ENCODE measurements at regions not wholly inside any gene's neighbourhood (a gene's known extent, or its start where the extent isn't known, plus 50 kb on each side); places are given as distances from the start of the nearest gene placed in this dataset.

DNA sequence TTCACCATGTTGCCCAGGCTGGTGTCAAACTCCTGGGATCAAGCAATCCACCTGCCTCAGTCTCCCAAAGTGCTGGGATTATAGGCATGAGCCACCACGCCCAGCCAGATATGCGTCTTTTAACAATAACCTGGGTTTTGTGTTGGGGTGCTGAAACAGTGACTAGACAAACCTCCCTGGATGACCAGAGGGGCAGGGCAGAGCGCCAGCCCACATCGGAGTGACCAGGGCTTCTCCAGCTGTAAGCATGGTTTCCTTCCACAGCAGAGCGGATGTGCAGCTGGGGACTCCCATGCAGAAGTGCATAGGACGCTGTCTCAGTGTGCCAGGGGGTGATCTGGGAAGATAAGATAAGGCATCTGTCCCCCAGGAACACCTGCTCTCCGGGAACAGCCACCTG lies 244.9 kb downstream of the IRX2 start:
- Histone ChIP-seq H3K9me2 (ENCODE audit: insufficient read depth, low read length) (no peaks in the 10 kb centered on the region), H4K20me1 (ENCODE audit: insufficient read depth) (no peaks in the 10 kb centered on the region), H3K27ac (ENCODE audit: low read length) (no peak overlapping the region), H3F3A (ENCODE audit: insufficient read depth, low read length, poor library complexity, severe bottlenecking) (no peaks in the 10 kb centered on the region), H3K4me3 (ENCODE audit: low read length) (no peak overlapping the region), H3K27me3 (ENCODE audit: insufficient read depth, low read depth, low read length) (no peaks in the 10 kb centered on the region), H2AFZ (ENCODE audit: low read depth, low read length) (no peak overlapping the region), H3K36me3 (ENCODE audit: insufficient read depth, low read length) (no peaks in the 10 kb centered on the region), H3K4me2 (ENCODE audit: low read length) (no peak overlapping the region), H3K9ac (ENCODE audit: low read length) (no peak overlapping the region), H3K9me3 (ENCODE audit: low read length) (no peaks in the 10 kb centered on the region), H3K79me2 (replicated peaks; ENCODE audit: insufficient read depth, low read length) (no peaks in the 10 kb centered on the region)
- TF ChIP-seq POLR2AphosphoS5 (IDR thresholded peaks at IDR 0.05): no peak
- no peak for TF ChIP-seq MXI1 (conservative IDR thresholded peaks at IDR 0.05; ENCODE audit: poor library complexity, severe bottlenecking)
- TF ChIP-seq, protein P1, sequence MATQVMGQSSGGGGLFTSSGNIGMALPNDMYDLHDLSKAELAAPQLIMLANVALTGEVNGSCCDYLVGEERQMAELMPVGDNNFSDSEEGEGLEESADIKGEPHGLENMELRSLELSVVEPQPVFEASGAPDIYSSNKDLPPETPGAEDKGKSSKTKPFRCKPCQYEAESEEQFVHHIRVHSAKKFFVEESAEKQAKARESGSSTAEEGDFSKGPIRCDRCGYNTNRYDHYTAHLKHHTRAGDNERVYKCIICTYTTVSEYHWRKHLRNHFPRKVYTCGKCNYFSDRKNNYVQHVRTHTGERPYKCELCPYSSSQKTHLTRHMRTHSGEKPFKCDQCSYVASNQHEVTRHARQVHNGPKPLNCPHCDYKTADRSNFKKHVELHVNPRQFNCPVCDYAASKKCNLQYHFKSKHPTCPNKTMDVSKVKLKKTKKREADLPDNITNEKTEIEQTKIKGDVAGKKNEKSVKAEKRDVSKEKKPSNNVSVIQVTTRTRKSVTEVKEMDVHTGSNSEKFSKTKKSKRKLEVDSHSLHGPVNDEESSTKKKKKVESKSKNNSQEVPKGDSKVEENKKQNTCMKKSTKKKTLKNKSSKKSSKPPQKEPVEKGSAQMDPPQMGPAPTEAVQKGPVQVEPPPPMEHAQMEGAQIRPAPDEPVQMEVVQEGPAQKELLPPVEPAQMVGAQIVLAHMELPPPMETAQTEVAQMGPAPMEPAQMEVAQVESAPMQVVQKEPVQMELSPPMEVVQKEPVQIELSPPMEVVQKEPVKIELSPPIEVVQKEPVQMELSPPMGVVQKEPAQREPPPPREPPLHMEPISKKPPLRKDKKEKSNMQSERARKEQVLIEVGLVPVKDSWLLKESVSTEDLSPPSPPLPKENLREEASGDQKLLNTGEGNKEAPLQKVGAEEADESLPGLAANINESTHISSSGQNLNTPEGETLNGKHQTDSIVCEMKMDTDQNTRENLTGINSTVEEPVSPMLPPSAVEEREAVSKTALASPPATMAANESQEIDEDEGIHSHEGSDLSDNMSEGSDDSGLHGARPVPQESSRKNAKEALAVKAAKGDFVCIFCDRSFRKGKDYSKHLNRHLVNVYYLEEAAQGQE (IDR thresholded peaks at IDR 0.05; ENCODE audit: borderline replicate concordance): no peak
- no peak for TF ChIP-seq EP300 (conservative IDR thresholded peaks at IDR 0.05; ENCODE audit: poor library complexity, severe bottlenecking)
- no peak for TF ChIP-seq TAF1 (IDR thresholded peaks at IDR 0.05; ENCODE audit: low read depth)
- no peak for TF ChIP-seq SMC3 (conservative IDR thresholded peaks at IDR 0.05; ENCODE audit: poor library complexity)
- no peak for TF ChIP-seq EZH2 (IDR thresholded peaks at IDR 0.05; ENCODE audit: borderline replicate concordance, insufficient read depth, low read length, poor library complexity, severe bottlenecking)
- TF ChIP-seq RAD21 (conservative IDR thresholded peaks at IDR 0.05): no peak
- TF ChIP-seq, protein P2, sequence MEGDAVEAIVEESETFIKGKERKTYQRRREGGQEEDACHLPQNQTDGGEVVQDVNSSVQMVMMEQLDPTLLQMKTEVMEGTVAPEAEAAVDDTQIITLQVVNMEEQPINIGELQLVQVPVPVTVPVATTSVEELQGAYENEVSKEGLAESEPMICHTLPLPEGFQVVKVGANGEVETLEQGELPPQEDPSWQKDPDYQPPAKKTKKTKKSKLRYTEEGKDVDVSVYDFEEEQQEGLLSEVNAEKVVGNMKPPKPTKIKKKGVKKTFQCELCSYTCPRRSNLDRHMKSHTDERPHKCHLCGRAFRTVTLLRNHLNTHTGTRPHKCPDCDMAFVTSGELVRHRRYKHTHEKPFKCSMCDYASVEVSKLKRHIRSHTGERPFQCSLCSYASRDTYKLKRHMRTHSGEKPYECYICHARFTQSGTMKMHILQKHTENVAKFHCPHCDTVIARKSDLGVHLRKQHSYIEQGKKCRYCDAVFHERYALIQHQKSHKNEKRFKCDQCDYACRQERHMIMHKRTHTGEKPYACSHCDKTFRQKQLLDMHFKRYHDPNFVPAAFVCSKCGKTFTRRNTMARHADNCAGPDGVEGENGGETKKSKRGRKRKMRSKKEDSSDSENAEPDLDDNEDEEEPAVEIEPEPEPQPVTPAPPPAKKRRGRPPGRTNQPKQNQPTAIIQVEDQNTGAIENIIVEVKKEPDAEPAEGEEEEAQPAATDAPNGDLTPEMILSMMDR (IDR thresholded peaks at IDR 0.05; ENCODE audit: poor library complexity, severe bottlenecking): no peak

DNA sequence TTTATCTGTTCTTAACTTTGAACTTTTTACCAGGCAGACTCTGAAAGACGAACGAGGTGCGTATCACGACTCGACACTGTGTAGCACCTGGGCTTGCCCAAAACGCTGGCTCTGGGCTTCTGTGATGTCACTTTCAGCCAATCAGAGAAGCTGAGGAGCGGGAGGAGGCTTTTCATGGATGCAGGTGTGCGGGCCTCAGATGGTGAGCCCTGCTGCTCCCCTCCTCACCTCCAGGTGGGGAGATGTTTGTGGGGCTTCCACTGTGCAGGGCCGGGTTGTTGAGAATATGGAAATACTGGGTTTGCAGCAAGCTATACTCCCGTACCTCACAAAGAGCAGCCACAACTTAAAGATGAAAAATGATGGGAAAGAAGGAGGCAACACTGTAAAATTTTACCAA lies 246.3 kb downstream of the IRX2 start:
- no peak overlapping the region for H2AFZ ChIP-seq (ENCODE audit: low read depth, low read length)
- no peak overlapping the region for H3K27ac ChIP-seq (ENCODE audit: low read length)
- H3K9me3 ChIP-seq (ENCODE audit: low read length): no peaks in the 10 kb centered on the region
- H3K36me3 ChIP-seq (ENCODE audit: insufficient read depth, low read length): no peaks in the 10 kb centered on the region
- no peak overlapping the region for H3K4me2 ChIP-seq (ENCODE audit: low read length)
- H3K4me3 ChIP-seq (ENCODE audit: low read length): no peak overlapping the region
- no peaks in the 10 kb centered on the region for H3F3A ChIP-seq (ENCODE audit: insufficient read depth, low read length, poor library complexity, severe bottlenecking)
- no peak overlapping the region for H3K9ac ChIP-seq (ENCODE audit: low read length)
- no peaks in the 10 kb centered on the region for H4K20me1 ChIP-seq (ENCODE audit: insufficient read depth)
- no peak for TF ChIP-seq RAD21 (conservative IDR thresholded peaks at IDR 0.05)
- TF ChIP-seq, protein P1 (IDR thresholded peaks at IDR 0.05; ENCODE audit: borderline replicate concordance): no peak
- no peak for TF ChIP-seq TAF1 (IDR thresholded peaks at IDR 0.05; ENCODE audit: low read depth)
- TF ChIP-seq MXI1 (conservative IDR thresholded peaks at IDR 0.05; ENCODE audit: poor library complexity, severe bottlenecking): no peak
- TF ChIP-seq EP300 (conservative IDR thresholded peaks at IDR 0.05; ENCODE audit: poor library complexity, severe bottlenecking): no peak
- TF ChIP-seq, protein P2 (IDR thresholded peaks at IDR 0.05; ENCODE audit: poor library complexity, severe bottlenecking): no peak
- H3K9me2 ChIP-seq (ENCODE audit: insufficient read depth, low read length): no peaks in the 10 kb centered on the region
- H3K79me2 ChIP-seq (replicated peaks; ENCODE audit: insufficient read depth, low read length): no peaks in the 10 kb centered on the region
- no peaks in the 10 kb centered on the region for H3K27me3 ChIP-seq (ENCODE audit: insufficient read depth, low read depth, low read length)

All from neural cell (in vitro differentiated cells).